A549 (cell line): ENCODE measurements at regions not wholly inside any gene's neighbourhood (a gene's known extent, or its start where the extent isn't known, plus 50 kb on each side); places are given as distances from the start of the nearest gene placed in this dataset.

Experiments used
- ATAC-seq, 2 experiments: fragments of 200-7000 bp in 1 of 2; fragments of >200 bp in 1 of 2; cut with Nextera tagmentation in 1 of 2; cut with Tn5 transposase in 1 of 2; 3 replicates each; pipeline versions ENCODE4 v1.8.0 to v1.9.1; 2018 to 2020; ENCODE audit warnings: mild to moderate bottlenecking in 1 of 2, moderate library complexity in 1 of 2
- CTCF ChIA-PET: fragments of 300-600 bp; sonication (Branson Sonifier 250); formaldehyde crosslinking; extraction: SDS; loops from one replicate; lab custom pipeline; 2021; ENCODE audit warnings: antibody characterized with exemption, inconsistent platforms; lab: Yijun Ruan, JAX
- POLR2A ChIA-PET: fragments of 350-600 bp; formaldehyde crosslinking; extraction: SDS; loops from one replicate; lab custom pipeline; 2021; ENCODE audit warnings: antibody characterized with exemption, inconsistent platforms; lab: Yijun Ruan, JAX
- DNase-seq, 2 experiments: peaks; one replicate each; pipeline versions ENCODE4 v3.0.0 to v3.0.0-alpha.2; 2011 to 2016; ENCODE audit warnings: low read depth in 1 of 2, low spot score in 1 of 2
- FAIRE-seq: peaks from 2 replicates; lab custom pipeline; 2011; peaks lifted over from hg19 to GRCh38; lab: Jason Lieb, UNC
- H3K27ac ChIP-seq, 2 experiments: fragments of >200 bp; sonication (Bioruptor Twin); formaldehyde crosslinking; 3 replicates each; pipeline ENCODE4 v1.5.1; 2016 to 2017
- H3K4me1 ChIP-seq: fragments of >200 bp; sonication (Bioruptor Twin); formaldehyde crosslinking; 3 replicates; pipeline ENCODE4 v1.6.1; 2016
- H3K4me2 ChIP-seq: fragments of >200 bp; sonication (Bioruptor Twin); formaldehyde crosslinking; 3 replicates; pipeline ENCODE4 v1.6.1; 2016
- H3K4me3 ChIP-seq: fragments of >200 bp; sonication (Bioruptor Twin); formaldehyde crosslinking; 3 replicates; pipeline ENCODE4 v1.5.1; 2016
- H3K9me3 ChIP-seq: fragments of >200 bp; sonication (Bioruptor Twin); formaldehyde crosslinking; 3 replicates; pipeline ENCODE4 v1.6.1; 2016
- BHLHE40 ChIP-seq: IDR thresholded peaks from 2 replicates; pipeline ENCODE4 v1.6.1; 2012; ENCODE audit warnings: low read depth, low read length, inconsistent platforms
- EP300 ChIP-seq, 2 experiments: fragments of >200 bp; sonication (Bioruptor Twin); formaldehyde crosslinking; IDR thresholded peaks; 2 replicates in 1 of 2; 3 replicates in 1 of 2; pipeline ENCODE4 v1.6.1; 2016 to 2017
- FOSB ChIP-seq: fragments of 250-450 bp; sonication (Bioruptor Pico); IDR thresholded peaks from 2 replicates; pipeline ENCODE4 v1.5.0; 2020; ENCODE audit warnings: mild to moderate bottlenecking, moderate library complexity
- FOSL2 ChIP-seq, 2 experiments: fragments of 450-650 bp in 1 of 2; fragments of >200 bp in 1 of 2; sonication (Bioruptor Twin) in 1 of 2; formaldehyde crosslinking; IDR thresholded peaks; 2 replicates each; pipeline versions ENCODE4 v1.5.0 to v1.6.1; 2016 to 2020; ENCODE audit warnings: mild to moderate bottlenecking in 1 of 2, moderate library complexity in 1 of 2
- FOXS1 ChIP-seq: fragments of 250-450 bp; sonication (Bioruptor Pico); IDR thresholded peaks from 2 replicates; pipeline ENCODE4 v1.5.0; 2020; ENCODE audit warnings: mild to moderate bottlenecking, moderate library complexity
- GATA3 ChIP-seq: IDR thresholded peaks from 2 replicates; pipeline ENCODE4 v1.6.1; 2012; ENCODE audit warnings: borderline replicate concordance
- HEYL ChIP-seq: fragments of 250-450 bp; sonication (Bioruptor Pico); IDR thresholded peaks from 2 replicates; pipeline ENCODE4 v1.8.0; 2021; ENCODE audit warnings: mild to moderate bottlenecking, moderate library complexity
- JUN ChIP-seq, 2 experiments: fragments of >200 bp; sonication (Bioruptor Twin); formaldehyde crosslinking; IDR thresholded peaks; 2 replicates in 1 of 2; 3 replicates in 1 of 2; pipeline ENCODE4 v1.6.1; 2016 to 2017
- JUNB ChIP-seq: fragments of >200 bp; sonication (Bioruptor Twin); formaldehyde crosslinking; IDR thresholded peaks from 2 replicates; pipeline ENCODE4 v1.6.1; 2016
- KDM5A ChIP-seq: fragments of 200-600 bp; sonication (generic); IDR thresholded peaks from 2 replicates; pipeline ENCODE4 v1.6.1; 2016; ENCODE audit warnings: antibody characterized with exemption, mild to moderate bottlenecking
- MYC ChIP-seq: IDR thresholded peaks from 2 replicates; pipeline ENCODE4 v1.6.1; 2012; ENCODE audit warnings: mild to moderate bottlenecking, inconsistent platforms, low read length, improper control_type of control experiment, borderline replicate concordance
- NPAS2 ChIP-seq: fragments of 250-450 bp; sonication (Bioruptor Pico); IDR thresholded peaks from 2 replicates; pipeline ENCODE4 v1.8.0; 2022; ENCODE audit warnings: mild to moderate bottlenecking, moderate library complexity, borderline replicate concordance
- PHF8 ChIP-seq: fragments of 200-600 bp; sonication (generic); IDR thresholded peaks from 2 replicates; pipeline ENCODE4 v1.6.1; 2016; ENCODE audit warnings: low read depth, mild to moderate bottlenecking, antibody characterized with exemption, moderate library complexity, borderline replicate concordance
- RAD21 ChIP-seq, 2 experiments: fragments of >200 bp in 1 of 2; sonication (Bioruptor Twin) in 1 of 2; formaldehyde crosslinking in 1 of 2; IDR thresholded peaks in 1 of 2; conservative IDR thresholded peaks in 1 of 2; 2 replicates in 1 of 2; 3 replicates in 1 of 2; pipeline ENCODE4 v1.6.1; 2012 to 2018; ENCODE audit warnings: inconsistent platforms in 1 of 2
- RARB ChIP-seq: fragments of 250-450 bp; sonication (Bioruptor Pico); IDR thresholded peaks from 2 replicates; pipeline ENCODE4 v1.8.0; 2021; ENCODE audit warnings: mild to moderate bottlenecking, moderate library complexity
- ZFP36 ChIP-seq: fragments of 450-650 bp; IDR thresholded peaks from 2 replicates; pipeline ENCODE4 v1.6.1; 2014; ENCODE audit warnings: borderline replicate concordance; ENCODE audit not compliant: partially characterized antibody
- ZNF302 ChIP-seq: fragments of 250-450 bp; sonication (Bioruptor Pico); IDR thresholded peaks from 2 replicates; pipeline ENCODE4 v1.9.0; 2021; ENCODE audit warnings: inconsistent platforms, mild to moderate bottlenecking, moderate library complexity
- WGBS: methylation state at CpG from one replicate; pipeline ENCODE4 v1.1.6; 2017; ENCODE audit errors: missing lambda C conversion rate; 5-methylcytosine and 5-hydroxymethylcytosine counted together
- TF ChIP-seq, protein P1 (sequence below): fragments of 150-350 bp; IDR thresholded peaks from 2 replicates; pipeline ENCODE4 v1.6.1; 2014; ENCODE audit warnings: low read depth, mild to moderate bottlenecking, low read length
- TF ChIP-seq, protein P2 (sequence below): IDR thresholded peaks from 2 replicates; pipeline ENCODE4 v1.6.1; 2012
- TF ChIP-seq, protein P3 (sequence below): fragments of 200-600 bp; sonication (generic); IDR thresholded peaks from 2 replicates; pipeline ENCODE4 v1.6.1; 2016; ENCODE audit warnings: antibody characterized with exemption, mild to moderate bottlenecking, moderate library complexity
- TF ChIP-seq, protein P4 (sequence below): fragments of >200 bp; sonication (Bioruptor Twin); formaldehyde crosslinking; IDR thresholded peaks from 2 replicates; pipeline ENCODE4 v1.6.1; 2016
- TF ChIP-seq, protein P5 (sequence below): IDR thresholded peaks from 2 replicates; pipeline ENCODE4 v1.6.1; 2012
- TF ChIP-seq, protein P6 (sequence below): fragments of >200 bp; sonication (Bioruptor Twin); formaldehyde crosslinking; IDR thresholded peaks from 3 replicates; pipeline ENCODE4 v1.5.1; 2016

DNA sequence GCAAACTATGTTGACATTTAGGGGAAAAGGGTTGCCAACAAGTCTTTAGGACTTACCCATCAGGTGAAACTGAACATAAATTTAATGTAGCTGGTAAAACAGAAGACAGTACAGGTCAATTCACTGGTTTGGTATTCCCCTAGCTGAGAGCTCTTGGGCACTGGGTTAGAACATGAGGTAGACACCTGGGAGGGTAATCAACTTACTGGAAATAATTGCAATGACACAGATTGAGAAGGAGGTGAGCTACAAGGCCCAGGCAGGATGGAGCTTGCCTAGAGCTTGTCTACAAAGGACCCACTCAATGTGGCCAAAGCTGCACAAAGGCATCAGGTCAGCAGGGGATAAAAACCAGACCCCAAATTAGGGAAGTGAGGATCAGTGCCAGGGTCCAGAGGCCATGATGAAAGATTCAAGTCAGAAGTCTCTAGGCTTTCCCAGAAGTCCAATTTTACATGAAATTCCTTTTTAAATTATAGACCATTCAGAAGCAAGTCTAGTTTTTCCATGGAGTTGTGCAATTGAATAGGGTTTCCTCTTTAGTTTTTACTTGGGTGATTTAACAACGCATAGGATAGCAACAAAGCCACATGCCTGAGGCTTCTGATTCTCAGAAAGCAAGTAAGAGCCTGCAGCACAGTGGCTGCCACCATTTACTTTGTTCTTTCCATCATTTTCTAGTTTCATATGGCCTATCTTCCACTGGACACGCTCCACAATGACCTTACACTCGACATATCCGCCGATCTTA, 194.0 kb downstream of the NDFIP2 start:
- 86% methylated on average over 5 of the region's 5 CpGs for WGBS
- ChIA-PET POLR2A (no interaction called here), CTCF (interaction anchor here (0.7 kb wide), 1 partner anchor 1282 kb away, joined by 3 read pairs; no protein-coding TSS in a partner anchor)
- no peaks in the 10 kb centered on the region for H3K9me3 ChIP-seq
- no peak for TF ChIP-seq BHLHE40
- TF ChIP-seq RARB (CRISPR knock-in tag): no peak
- no peak for TF ChIP-seq RAD21 (conservative IDR thresholded peaks at IDR 0.05 in 1 of 2, IDR thresholded peaks at IDR 0.05 in 1 of 2)
- TF ChIP-seq PHF8: no peak
- no peak for TF ChIP-seq GATA3
- TF ChIP-seq, protein P1, sequence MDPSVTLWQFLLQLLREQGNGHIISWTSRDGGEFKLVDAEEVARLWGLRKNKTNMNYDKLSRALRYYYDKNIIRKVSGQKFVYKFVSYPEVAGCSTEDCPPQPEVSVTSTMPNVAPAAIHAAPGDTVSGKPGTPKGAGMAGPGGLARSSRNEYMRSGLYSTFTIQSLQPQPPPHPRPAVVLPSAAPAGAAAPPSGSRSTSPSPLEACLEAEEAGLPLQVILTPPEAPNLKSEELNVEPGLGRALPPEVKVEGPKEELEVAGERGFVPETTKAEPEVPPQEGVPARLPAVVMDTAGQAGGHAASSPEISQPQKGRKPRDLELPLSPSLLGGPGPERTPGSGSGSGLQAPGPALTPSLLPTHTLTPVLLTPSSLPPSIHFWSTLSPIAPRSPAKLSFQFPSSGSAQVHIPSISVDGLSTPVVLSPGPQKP: no peak
- TF ChIP-seq, protein P2, sequence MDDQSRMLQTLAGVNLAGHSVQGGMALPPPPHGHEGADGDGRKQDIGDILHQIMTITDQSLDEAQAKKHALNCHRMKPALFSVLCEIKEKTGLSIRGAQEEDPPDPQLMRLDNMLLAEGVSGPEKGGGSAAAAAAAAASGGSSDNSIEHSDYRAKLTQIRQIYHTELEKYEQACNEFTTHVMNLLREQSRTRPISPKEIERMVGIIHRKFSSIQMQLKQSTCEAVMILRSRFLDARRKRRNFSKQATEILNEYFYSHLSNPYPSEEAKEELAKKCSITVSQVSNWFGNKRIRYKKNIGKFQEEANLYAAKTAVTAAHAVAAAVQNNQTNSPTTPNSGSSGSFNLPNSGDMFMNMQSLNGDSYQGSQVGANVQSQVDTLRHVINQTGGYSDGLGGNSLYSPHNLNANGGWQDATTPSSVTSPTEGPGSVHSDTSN: no peak
- TF ChIP-seq, protein P3, sequence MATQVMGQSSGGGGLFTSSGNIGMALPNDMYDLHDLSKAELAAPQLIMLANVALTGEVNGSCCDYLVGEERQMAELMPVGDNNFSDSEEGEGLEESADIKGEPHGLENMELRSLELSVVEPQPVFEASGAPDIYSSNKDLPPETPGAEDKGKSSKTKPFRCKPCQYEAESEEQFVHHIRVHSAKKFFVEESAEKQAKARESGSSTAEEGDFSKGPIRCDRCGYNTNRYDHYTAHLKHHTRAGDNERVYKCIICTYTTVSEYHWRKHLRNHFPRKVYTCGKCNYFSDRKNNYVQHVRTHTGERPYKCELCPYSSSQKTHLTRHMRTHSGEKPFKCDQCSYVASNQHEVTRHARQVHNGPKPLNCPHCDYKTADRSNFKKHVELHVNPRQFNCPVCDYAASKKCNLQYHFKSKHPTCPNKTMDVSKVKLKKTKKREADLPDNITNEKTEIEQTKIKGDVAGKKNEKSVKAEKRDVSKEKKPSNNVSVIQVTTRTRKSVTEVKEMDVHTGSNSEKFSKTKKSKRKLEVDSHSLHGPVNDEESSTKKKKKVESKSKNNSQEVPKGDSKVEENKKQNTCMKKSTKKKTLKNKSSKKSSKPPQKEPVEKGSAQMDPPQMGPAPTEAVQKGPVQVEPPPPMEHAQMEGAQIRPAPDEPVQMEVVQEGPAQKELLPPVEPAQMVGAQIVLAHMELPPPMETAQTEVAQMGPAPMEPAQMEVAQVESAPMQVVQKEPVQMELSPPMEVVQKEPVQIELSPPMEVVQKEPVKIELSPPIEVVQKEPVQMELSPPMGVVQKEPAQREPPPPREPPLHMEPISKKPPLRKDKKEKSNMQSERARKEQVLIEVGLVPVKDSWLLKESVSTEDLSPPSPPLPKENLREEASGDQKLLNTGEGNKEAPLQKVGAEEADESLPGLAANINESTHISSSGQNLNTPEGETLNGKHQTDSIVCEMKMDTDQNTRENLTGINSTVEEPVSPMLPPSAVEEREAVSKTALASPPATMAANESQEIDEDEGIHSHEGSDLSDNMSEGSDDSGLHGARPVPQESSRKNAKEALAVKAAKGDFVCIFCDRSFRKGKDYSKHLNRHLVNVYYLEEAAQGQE: no peak
- TF ChIP-seq ZNF302 (CRISPR knock-in tag): no peak
- no peak for TF ChIP-seq FOSL2 (IDR thresholded peaks at IDR 0.05)
- no peak for TF ChIP-seq FOSL2 (CRISPR knock-in tag; IDR thresholded peaks at IDR 0.05)
- TF ChIP-seq HEYL: no peak
- TF ChIP-seq JUNB: no peak
- no peak for TF ChIP-seq KDM5A
- TF ChIP-seq MYC: no peak
- TF ChIP-seq, protein P4, sequence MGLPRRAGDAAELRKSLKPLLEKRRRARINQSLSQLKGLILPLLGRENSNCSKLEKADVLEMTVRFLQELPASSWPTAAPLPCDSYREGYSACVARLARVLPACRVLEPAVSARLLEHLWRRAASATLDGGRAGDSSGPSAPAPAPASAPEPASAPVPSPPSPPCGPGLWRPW: no peak
- no peak for TF ChIP-seq NPAS2 (CRISPR knock-in tag)
- TF ChIP-seq FOXS1 (CRISPR knock-in tag): no peak
- TF ChIP-seq, protein P5, sequence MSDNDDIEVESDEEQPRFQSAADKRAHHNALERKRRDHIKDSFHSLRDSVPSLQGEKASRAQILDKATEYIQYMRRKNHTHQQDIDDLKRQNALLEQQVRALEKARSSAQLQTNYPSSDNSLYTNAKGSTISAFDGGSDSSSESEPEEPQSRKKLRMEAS: no peak
- TF ChIP-seq EP300 (IDR thresholded peaks at IDR 0.05): no peak
- H3K27ac ChIP-seq: no peak overlapping the region
- H3K4me3 ChIP-seq: no peak overlapping the region
- DNase-seq: no peak
- no peak for FAIRE-seq
- H3K4me2 ChIP-seq: no peak overlapping the region
- no peak for ATAC-seq
- peaks cover 4% of the 10 kb centered on the region; the same call in 1 of the 3 replicates for H3K4me1 ChIP-seq

DNA sequence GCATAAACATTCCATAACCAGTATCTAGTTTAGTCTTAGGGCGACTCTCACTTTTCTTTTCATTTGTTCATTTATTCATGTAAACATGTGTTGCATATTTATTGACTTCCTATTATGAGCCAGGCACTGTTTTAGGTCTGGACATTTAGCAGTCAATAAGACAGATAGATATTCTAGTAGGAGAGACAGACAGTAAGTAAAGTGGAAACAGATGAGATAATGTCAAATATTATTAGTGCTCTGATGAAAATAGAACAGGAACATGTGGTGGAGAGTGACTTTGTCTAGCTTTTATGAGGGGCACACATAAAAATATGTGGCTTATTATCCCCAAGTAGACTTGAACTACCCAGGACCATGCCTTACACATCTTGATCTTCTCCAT, 193.0 kb downstream of the NDFIP2 start:
- Histone ChIP-seq H3K4me1 (peaks cover 4% of the 10 kb centered on the region; the same call in 1 of the 3 replicates), H3K9me3 (no peaks in the 10 kb centered on the region), H3K4me2 (no peak overlapping the region), H3K4me3 (no peak overlapping the region), H3K27ac (no peak overlapping the region)
- ChIA-PET CTCF (no interaction called here), POLR2A (no interaction called here)
- FAIRE-seq: no peak
- no peak for DNase-seq
- WGBS: 84% methylated on average over 1 of the region's 1 CpG
- ATAC-seq: no peak
- TF ChIP-seq FOSB (CRISPR knock-in tag) (no peak), EP300 (IDR thresholded peaks at IDR 0.05) (no peak), RARB (CRISPR knock-in tag) (no peak), ZFP36 (no peak), JUN (IDR thresholded peaks at IDR 0.05) (no peak), BHLHE40 (no peak)
- TF ChIP-seq, protein P6, sequence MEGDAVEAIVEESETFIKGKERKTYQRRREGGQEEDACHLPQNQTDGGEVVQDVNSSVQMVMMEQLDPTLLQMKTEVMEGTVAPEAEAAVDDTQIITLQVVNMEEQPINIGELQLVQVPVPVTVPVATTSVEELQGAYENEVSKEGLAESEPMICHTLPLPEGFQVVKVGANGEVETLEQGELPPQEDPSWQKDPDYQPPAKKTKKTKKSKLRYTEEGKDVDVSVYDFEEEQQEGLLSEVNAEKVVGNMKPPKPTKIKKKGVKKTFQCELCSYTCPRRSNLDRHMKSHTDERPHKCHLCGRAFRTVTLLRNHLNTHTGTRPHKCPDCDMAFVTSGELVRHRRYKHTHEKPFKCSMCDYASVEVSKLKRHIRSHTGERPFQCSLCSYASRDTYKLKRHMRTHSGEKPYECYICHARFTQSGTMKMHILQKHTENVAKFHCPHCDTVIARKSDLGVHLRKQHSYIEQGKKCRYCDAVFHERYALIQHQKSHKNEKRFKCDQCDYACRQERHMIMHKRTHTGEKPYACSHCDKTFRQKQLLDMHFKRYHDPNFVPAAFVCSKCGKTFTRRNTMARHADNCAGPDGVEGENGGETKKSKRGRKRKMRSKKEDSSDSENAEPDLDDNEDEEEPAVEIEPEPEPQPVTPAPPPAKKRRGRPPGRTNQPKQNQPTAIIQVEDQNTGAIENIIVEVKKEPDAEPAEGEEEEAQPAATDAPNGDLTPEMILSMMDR: no peak
- TF ChIP-seq, protein P2: no peak
